GM18909 (cell line): ENCODE measurements at regions not wholly inside any gene's neighbourhood (a gene's known extent, or its start where the extent isn't known, plus 50 kb on each side); places are given as distances from the start of the nearest gene placed in this dataset.

ENCODE experiments used
- ATAC-seq: cut with Tn5 transposase; IDR thresholded peaks from one replicate; pipeline ENCODE4 v1.9.1; 2021; ENCODE audit warnings: mild to moderate bottlenecking; ENCODE audit not compliant: unreplicated experiment, poor library complexity

GRCh38 chr10:90378524-90379076, 479.2 kb downstream of the HTR7 start:
- no peak for ATAC-seq

- ATAC-seq: no peak
Measured at GRCh38 chr10:90381468-90381867, 476.4 kb downstream of the HTR7 start.

- no peak for ATAC-seq
Measured at GRCh38 chr10:90389876-90390275, 468.0 kb downstream of the HTR7 start.

- no peak for ATAC-seq
Measured at GRCh38 chr10:90394311-90394710, 463.5 kb downstream of the HTR7 start.

- no peak for ATAC-seq
Measured at GRCh38 chr10:90396721-90397120, 461.1 kb downstream of the HTR7 start.

GRCh38 chr10:90398566-90398965, 459.3 kb downstream of the HTR7 start:
- no peak for ATAC-seq

- ATAC-seq: no peak
Measured at GRCh38 chr10:90399782-90400181, 458.1 kb downstream of the HTR7 start.

GRCh38 chr10:90403211-90404000, 454.4 kb downstream of the HTR7 start:
- ATAC-seq: no peak

GRCh38 chr10:90407131-90407530, 450.7 kb downstream of the HTR7 start:
- ATAC-seq: no peak

GRCh38 chr10:90407851-90408250, 450.0 kb downstream of the HTR7 start:
- no peak for ATAC-seq

- ATAC-seq: no peak
Measured at GRCh38 chr10:90412582-90412981, 445.3 kb downstream of the HTR7 start.

GRCh38 chr10:90413196-90413595, 444.6 kb downstream of the HTR7 start:
- ATAC-seq: no peak

GRCh38 chr10:90414926-90415325, 442.9 kb downstream of the HTR7 start:
- no peak for ATAC-seq

GRCh38 chr10:90417029-90417428, 440.8 kb downstream of the HTR7 start:
- no peak for ATAC-seq

GRCh38 chr10:90417476-90418210, 440.2 kb downstream of the HTR7 start:
- no peak for ATAC-seq

- ATAC-seq: no peak
Measured at GRCh38 chr10:90418869-90419652, 438.8 kb downstream of the HTR7 start.

GRCh38 chr10:90420637-90421318, 437.1 kb downstream of the HTR7 start:
- ATAC-seq: peak; percentile 71

- ATAC-seq: no peak
Measured at GRCh38 chr10:90421874-90422273, 436.0 kb downstream of the HTR7 start.

- no peak for ATAC-seq
Measured at GRCh38 chr10:90424730-90425129, 433.1 kb downstream of the HTR7 start.

GRCh38 chr10:90430186-90430585, 427.7 kb downstream of the HTR7 start:
- no peak for ATAC-seq
